ENCODE measurements at regions not wholly inside any gene's neighbourhood (a gene's known extent, or its start where the extent isn't known, plus 50 kb on each side); places are given as distances from the start of the nearest gene placed in this dataset.

GRCh38 chr18:1760901-1761300 lies 810.4 kb downstream of the METTL4 start:
- TF ChIP-seq, protein P1, sequence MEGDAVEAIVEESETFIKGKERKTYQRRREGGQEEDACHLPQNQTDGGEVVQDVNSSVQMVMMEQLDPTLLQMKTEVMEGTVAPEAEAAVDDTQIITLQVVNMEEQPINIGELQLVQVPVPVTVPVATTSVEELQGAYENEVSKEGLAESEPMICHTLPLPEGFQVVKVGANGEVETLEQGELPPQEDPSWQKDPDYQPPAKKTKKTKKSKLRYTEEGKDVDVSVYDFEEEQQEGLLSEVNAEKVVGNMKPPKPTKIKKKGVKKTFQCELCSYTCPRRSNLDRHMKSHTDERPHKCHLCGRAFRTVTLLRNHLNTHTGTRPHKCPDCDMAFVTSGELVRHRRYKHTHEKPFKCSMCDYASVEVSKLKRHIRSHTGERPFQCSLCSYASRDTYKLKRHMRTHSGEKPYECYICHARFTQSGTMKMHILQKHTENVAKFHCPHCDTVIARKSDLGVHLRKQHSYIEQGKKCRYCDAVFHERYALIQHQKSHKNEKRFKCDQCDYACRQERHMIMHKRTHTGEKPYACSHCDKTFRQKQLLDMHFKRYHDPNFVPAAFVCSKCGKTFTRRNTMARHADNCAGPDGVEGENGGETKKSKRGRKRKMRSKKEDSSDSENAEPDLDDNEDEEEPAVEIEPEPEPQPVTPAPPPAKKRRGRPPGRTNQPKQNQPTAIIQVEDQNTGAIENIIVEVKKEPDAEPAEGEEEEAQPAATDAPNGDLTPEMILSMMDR (IDR thresholded peaks at IDR 0.05; ENCODE audit: unreplicated experiment) = no peak

DNA sequence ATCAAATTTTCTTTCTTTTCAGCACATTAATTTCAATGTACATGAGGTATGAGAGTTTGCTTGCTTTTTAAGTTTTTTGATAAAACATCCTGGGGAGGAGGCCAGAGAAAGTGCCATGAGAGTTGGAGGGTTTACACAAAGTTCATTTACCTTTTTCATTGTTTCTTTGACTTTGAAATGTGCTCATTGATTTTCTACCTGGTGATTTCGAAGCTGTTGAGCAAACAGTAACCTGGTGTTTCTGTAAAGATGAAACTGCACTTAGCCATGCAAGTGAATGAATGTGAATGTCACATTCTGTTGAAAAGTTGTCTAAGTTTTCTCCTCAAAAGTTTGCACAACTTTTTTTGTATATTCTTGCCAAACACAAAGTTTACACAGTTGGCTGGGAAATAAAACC lies 797.0 kb downstream of the METTL4 start:
- DNase-seq (ENCODE audit: low spot score in 2 of 2, unreplicated experiment in 2 of 2) = no peak
- Mint-ChIP-seq H3K27me3 (ENCODE audit: low read depth) (peaks cover 2% of the 10 kb centered on the region), H3K27ac (no peak overlapping the region), H3K4me1 (no peaks in the 10 kb centered on the region), H3K9me3 (no peaks in the 10 kb centered on the region), H3K4me3 (no peak overlapping the region), H3K36me3 (no peaks in the 10 kb centered on the region)
- TF ChIP-seq, protein P1 (IDR thresholded peaks at IDR 0.05; ENCODE audit: unreplicated experiment) = no peak

More at GRCh38 chr18:1760901-1761300, 810.4 kb downstream of the METTL4 start:
- H3K36me3 Mint-ChIP-seq = no peaks in the 10 kb centered on the region
- no peaks in the 10 kb centered on the region for H3K4me1 Mint-ChIP-seq
- no peak overlapping the region for H3K4me3 Mint-ChIP-seq
- H3K9me3 Mint-ChIP-seq = peaks cover 7% of the 10 kb centered on the region
- peaks cover 4% of the 10 kb centered on the region for H3K27me3 Mint-ChIP-seq (ENCODE audit: low read depth)
- no peak for DNase-seq (ENCODE audit: low spot score in 2 of 2, unreplicated experiment in 2 of 2)
- no peak overlapping the region for H3K27ac Mint-ChIP-seq

- H3K27ac Mint-ChIP-seq = no peak overlapping the region
- peaks cover 7% of the 10 kb centered on the region for H3K27me3 Mint-ChIP-seq (ENCODE audit: low read depth)
- H3K4me3 Mint-ChIP-seq = no peak overlapping the region
- DNase-seq (ENCODE audit: low spot score in 2 of 2, unreplicated experiment in 2 of 2) = no peak
- H3K4me1 Mint-ChIP-seq = no peaks in the 10 kb centered on the region
- no peaks in the 10 kb centered on the region for H3K36me3 Mint-ChIP-seq
- TF ChIP-seq, protein P1 (IDR thresholded peaks at IDR 0.05; ENCODE audit: unreplicated experiment) = no peak
- H3K9me3 Mint-ChIP-seq = no peaks in the 10 kb centered on the region
Measured at GRCh38 chr18:1777843-1778242, 793.5 kb downstream of the METTL4 start.

- TF ChIP-seq, protein P1 (IDR thresholded peaks at IDR 0.05; ENCODE audit: unreplicated experiment) = no peak
- no peak overlapping the region for H3K27ac Mint-ChIP-seq
- H3K4me1 Mint-ChIP-seq = no peaks in the 10 kb centered on the region
- no peaks in the 10 kb centered on the region for H3K9me3 Mint-ChIP-seq
- no peak overlapping the region for H3K4me3 Mint-ChIP-seq
- H3K36me3 Mint-ChIP-seq = no peaks in the 10 kb centered on the region
- peaks cover 7% of the 10 kb centered on the region for H3K27me3 Mint-ChIP-seq (ENCODE audit: low read depth)
- no peak for DNase-seq (ENCODE audit: low spot score in 2 of 2, unreplicated experiment in 2 of 2)
Measured at GRCh38 chr18:1778496-1779178, 792.7 kb downstream of the METTL4 start.

GRCh38 chr18:1779587-1779986 lies 791.7 kb downstream of the METTL4 start:
- Mint-ChIP-seq H3K9me3 (peaks cover under 1% of the 10 kb centered on the region), H3K36me3 (no peaks in the 10 kb centered on the region), H3K4me3 (no peak overlapping the region), H3K27ac (no peak overlapping the region), H3K4me1 (no peaks in the 10 kb centered on the region), H3K27me3 (ENCODE audit: low read depth) (peaks cover 7% of the 10 kb centered on the region)
- no peak for DNase-seq (ENCODE audit: low spot score in 2 of 2, unreplicated experiment in 2 of 2)
- TF ChIP-seq, protein P1 (IDR thresholded peaks at IDR 0.05; ENCODE audit: unreplicated experiment) = no peak

All from mesothelial cell of epicardium (in vitro differentiated cells).